ENCODE measurements at regions not wholly inside any gene's neighbourhood (a gene's known extent, or its start where the extent isn't known, plus 50 kb on each side); places are given as distances from the start of the nearest gene placed in this dataset.

DNA sequence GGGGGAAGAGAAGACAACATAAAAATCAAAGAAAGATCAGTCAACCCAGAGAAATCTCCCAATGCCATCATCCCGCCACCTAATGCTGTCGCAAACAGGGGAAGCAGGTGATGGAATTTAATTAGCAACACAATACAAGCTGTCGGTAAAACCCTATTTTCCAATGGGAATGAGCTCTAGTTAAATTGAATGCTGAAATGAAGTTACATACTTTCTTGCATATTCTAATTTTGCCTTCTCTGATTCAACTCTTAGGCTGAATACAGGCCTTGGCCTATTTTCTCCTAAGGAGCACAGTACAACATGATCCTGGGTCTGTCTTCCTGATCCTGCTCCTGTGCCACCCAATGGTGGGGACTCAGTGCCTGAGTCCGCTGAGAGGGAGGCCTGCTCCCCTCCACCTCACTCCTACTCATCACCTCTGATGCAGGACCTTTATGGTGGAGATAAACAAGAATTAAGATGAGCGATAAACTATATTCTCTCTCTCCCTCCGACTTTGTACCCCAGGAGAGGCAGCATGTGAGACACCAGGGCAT, 238.8 kb downstream of the GXYLT1 start:
- no peak overlapping the region for H3K4me3 ChIP-seq (ENCODE audit: control insufficient read depth, low read depth, low read length)
- DNase-seq (ENCODE audit: low read depth): no peak
- TF ChIP-seq, protein P1, sequence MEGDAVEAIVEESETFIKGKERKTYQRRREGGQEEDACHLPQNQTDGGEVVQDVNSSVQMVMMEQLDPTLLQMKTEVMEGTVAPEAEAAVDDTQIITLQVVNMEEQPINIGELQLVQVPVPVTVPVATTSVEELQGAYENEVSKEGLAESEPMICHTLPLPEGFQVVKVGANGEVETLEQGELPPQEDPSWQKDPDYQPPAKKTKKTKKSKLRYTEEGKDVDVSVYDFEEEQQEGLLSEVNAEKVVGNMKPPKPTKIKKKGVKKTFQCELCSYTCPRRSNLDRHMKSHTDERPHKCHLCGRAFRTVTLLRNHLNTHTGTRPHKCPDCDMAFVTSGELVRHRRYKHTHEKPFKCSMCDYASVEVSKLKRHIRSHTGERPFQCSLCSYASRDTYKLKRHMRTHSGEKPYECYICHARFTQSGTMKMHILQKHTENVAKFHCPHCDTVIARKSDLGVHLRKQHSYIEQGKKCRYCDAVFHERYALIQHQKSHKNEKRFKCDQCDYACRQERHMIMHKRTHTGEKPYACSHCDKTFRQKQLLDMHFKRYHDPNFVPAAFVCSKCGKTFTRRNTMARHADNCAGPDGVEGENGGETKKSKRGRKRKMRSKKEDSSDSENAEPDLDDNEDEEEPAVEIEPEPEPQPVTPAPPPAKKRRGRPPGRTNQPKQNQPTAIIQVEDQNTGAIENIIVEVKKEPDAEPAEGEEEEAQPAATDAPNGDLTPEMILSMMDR (IDR thresholded peaks at IDR 0.05; ENCODE audit: control insufficient read depth, insufficient read depth, low read depth, low read length, missing control alignments): no peak

DNA sequence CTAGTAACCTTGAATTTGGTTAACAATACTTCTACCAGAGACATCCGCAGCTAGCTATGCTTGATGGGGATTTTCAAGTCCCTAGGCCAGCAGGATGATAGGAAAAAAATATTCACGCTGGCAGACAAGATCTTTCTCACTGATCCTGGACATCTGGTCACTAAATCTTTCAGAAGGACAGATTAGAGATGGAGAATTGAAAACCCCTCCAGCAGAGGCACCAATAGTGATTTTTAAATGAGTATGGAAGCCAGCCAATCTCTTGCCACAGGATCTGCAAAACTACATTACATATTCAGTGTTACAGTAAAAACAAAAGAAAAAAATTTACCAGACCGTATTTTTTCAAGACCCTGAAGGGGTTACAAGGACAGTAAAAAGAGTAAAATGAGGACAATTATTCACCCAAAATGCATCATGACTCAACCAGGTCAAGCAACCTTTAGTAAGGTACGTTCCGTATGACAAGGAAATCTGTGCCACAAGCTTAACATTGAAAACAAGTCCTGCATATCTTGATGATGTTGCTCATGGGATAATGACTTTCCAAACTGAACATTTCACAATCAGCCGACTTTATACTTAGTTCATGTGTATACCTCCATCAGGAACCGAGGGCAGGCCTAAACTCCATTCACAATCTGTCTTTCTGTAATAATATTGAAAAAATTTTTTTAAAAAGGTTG, 239.5 kb downstream of the GXYLT1 start:
- no peak overlapping the region for H3K4me3 ChIP-seq (ENCODE audit: control insufficient read depth, low read depth, low read length)
- TF ChIP-seq, protein P1 (IDR thresholded peaks at IDR 0.05; ENCODE audit: control insufficient read depth, insufficient read depth, low read depth, low read length, missing control alignments): no peak
- no peak for DNase-seq (ENCODE audit: low read depth)

DNA sequence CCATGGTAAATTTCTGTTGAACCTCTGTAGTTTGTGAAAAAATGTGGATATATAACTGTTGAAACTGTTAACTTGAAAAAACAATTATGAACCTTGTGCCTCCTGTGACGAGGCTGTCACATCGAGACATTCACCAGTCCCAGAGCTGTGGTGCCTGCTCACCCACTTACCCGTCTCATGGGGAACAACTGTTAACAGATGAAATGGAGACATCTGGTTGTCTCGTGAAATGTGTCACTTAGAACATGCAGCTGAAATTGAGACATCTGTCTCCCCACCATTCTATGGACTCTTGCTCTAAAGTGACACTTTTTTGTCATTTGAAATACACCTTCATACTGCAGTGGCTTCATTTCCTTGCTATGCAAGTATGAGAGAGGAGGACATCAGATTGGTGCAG, 240.6 kb downstream of the GXYLT1 start:
- no peak for DNase-seq (ENCODE audit: low read depth)

DNA sequence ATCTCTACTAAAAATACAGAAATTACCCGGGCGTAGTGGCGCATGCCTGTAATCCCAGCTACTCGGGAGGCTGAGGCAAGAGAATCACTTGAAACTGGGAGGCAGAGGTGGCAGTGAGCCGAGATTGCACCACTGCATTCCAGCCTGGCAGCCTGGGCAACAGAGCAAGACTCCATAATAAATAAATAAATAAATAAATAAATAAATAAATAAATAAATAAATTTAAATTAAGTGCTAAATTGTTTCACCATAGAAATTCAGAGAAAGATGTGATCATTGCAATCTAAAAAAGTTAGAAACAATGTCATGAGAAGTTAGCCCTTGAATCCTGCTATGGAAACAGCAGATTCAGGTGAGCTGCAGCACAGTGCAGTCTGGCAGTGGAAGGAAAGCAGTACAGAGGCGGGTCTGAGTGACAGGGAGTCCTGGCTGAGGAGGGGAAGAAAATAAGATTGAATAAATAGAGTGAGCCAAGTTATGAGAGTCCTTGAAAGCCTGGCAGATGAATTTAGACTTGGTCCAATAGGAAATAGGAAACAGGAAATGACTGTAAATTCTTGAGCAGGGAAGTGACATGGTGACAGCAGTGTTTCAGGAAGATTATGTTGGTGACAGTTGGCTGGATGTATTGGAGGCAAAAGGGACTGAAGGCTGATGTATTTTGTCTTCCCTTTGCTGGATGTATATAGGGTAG, 241.5 kb downstream of the GXYLT1 start:
- no peak overlapping the region for H3K4me3 ChIP-seq (ENCODE audit: control insufficient read depth, low read depth, low read length)
- TF ChIP-seq, protein P1 (IDR thresholded peaks at IDR 0.05; ENCODE audit: control insufficient read depth, insufficient read depth, low read depth, low read length, missing control alignments): no peak
- no peak for DNase-seq (ENCODE audit: low read depth)

More for the DNA sequence above, 240.6 kb downstream of the GXYLT1 start:
- no peak overlapping the region for H3K4me3 ChIP-seq (ENCODE audit: control insufficient read depth, low read depth, low read length)
- TF ChIP-seq, protein P1 (IDR thresholded peaks at IDR 0.05; ENCODE audit: control insufficient read depth, insufficient read depth, low read depth, low read length, missing control alignments): no peak

DNA sequence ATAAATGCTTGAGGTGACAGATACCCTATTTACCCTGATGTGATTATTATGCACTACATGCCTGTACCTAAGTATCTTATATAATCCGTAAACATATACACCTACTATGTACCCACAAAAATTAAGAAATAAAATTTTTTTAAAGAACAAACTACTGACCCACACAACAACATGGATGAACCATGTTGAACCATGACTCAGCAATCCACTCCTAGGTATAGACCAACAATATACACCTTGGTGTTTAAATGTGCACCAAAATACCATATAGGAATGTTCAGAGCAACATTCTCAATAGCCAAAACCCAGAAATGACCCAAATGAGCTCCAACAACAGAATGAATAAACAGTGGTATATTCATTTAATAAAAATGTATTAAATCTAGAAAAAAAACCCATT, 245.1 kb downstream of the GXYLT1 start:
- DNase-seq (ENCODE audit: low read depth): no peak
- TF ChIP-seq, protein P1 (IDR thresholded peaks at IDR 0.05; ENCODE audit: control insufficient read depth, insufficient read depth, low read depth, low read length, missing control alignments): no peak

DNA sequence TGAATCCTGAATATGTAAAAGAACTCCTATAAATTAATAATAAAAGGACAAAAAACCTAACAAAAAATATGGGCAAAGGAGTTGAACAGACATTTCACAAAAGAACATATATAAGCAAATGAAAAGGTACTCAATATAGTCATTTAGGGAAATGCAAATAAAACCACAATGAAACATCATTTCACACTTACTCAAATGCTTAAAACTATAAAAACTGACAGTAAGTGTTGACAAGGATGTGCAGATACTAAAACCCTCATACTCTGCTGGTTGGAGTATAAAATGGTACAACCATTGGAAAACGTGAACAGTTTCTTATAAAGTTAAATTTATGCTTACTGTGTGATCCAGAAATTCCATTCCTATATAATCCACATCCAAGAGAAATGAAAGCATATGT, 247.1 kb downstream of the GXYLT1 start:
- H3K4me3 ChIP-seq (ENCODE audit: control insufficient read depth, low read depth, low read length): no peak overlapping the region
- TF ChIP-seq, protein P1 (IDR thresholded peaks at IDR 0.05; ENCODE audit: control insufficient read depth, insufficient read depth, low read depth, low read length, missing control alignments): no peak
- no peak for DNase-seq (ENCODE audit: low read depth)

More for the DNA sequence above, 245.1 kb downstream of the GXYLT1 start:
- no peak overlapping the region for H3K4me3 ChIP-seq (ENCODE audit: control insufficient read depth, low read depth, low read length)
